ENCODE measurements at regions not wholly inside any gene's neighbourhood (a gene's known extent, or its start where the extent isn't known, plus 50 kb on each side); places are given as distances from the start of the nearest gene placed in this dataset.
"Not testable (repeated sequence)": the region's sequence is repeated elsewhere in the genome, so short reads cannot be mapped to it uniquely, and the experiment has no call there.

GRCh38 chr3:16770792-16771191 is 114.0 kb upstream of the PLCL2 start:
- TF ChIP-seq CTCF (IDR thresholded peaks at IDR 0.05; ENCODE audit: extremely low read depth, insufficient read depth, missing control alignments) = no peak
- no peak for DNase-seq (ENCODE audit: low spot score)
- in situ Hi-C loops (cut with MboI; ENCODE audit: low pct_unique_long_range_greater_than_20kb, low sequenced_read_pairs, unreplicated experiment) = no loop called here

- DNase-seq (ENCODE audit: low spot score); in situ Hi-C loops (cut with MboI; ENCODE audit: low pct_unique_long_range_greater_than_20kb, low sequenced_read_pairs, unreplicated experiment): not testable (repeated sequence)
These were observed 111.2 kb upstream of the PLCL2 start for GRCh38 chr3:16773594-16773993.

DNA sequence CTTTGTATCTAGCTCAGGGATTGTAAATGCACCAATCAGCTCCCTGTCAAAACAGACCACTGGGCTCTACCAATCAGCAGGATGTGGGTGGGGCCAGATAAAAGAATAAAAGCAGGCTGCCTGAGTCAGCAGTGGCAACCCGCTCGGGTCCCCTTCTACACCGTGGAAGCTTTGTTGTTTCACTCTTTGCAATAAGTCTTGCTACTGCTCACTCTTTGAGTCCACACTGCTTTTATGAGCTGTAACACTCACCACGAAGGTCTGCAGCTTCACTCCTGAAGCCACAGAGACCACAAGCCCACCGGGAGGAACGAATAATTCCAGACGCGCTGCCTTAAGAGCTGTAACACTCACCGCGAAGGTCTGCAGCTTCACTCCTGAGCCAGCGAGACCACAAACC is 110.2 kb upstream of the PLCL2 start:
- in situ Hi-C loops (cut with MboI; ENCODE audit: low pct_unique_long_range_greater_than_20kb, low sequenced_read_pairs, unreplicated experiment); DNase-seq (ENCODE audit: low spot score): not testable (repeated sequence)

DNA sequence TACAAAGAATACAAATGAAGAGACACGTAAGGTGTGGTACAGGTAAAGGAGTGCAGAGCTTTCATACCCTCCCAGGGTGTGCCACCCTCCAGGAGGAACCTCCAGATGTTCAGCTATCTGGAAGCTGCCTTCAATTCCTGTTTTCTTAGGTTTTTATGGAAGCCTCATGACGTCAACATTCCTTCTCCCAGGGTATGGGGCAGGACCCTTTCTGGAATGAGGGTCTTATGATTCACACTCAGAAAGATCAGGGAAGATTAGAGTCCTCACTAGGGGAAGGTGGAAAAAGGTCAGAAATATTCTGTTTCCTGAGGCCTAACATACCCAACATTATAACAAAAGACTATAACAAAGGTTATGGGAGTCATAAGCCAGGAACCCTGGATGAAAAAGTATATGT is 99.8 kb upstream of the PLCL2 start:
- in situ Hi-C loops (cut with MboI; ENCODE audit: low pct_unique_long_range_greater_than_20kb, low sequenced_read_pairs, unreplicated experiment) = no loop called here
- no peak for TF ChIP-seq CTCF (IDR thresholded peaks at IDR 0.05; ENCODE audit: extremely low read depth, insufficient read depth, missing control alignments)
- no peak for DNase-seq (ENCODE audit: low spot score)

GRCh38 chr3:16785465-16785864 is 99.3 kb upstream of the PLCL2 start:
- TF ChIP-seq CTCF (IDR thresholded peaks at IDR 0.05; ENCODE audit: extremely low read depth, insufficient read depth, missing control alignments) = no peak
- in situ Hi-C loops (cut with MboI; ENCODE audit: low pct_unique_long_range_greater_than_20kb, low sequenced_read_pairs, unreplicated experiment) = no loop called here
- no peak for DNase-seq (ENCODE audit: low spot score)

- DNase-seq (ENCODE audit: low spot score) = no peak
- TF ChIP-seq CTCF (IDR thresholded peaks at IDR 0.05; ENCODE audit: extremely low read depth, insufficient read depth, missing control alignments) = no peak
- in situ Hi-C loops (cut with MboI; ENCODE audit: low pct_unique_long_range_greater_than_20kb, low sequenced_read_pairs, unreplicated experiment) = no loop called here
These were observed 96.2 kb upstream of the PLCL2 start for GRCh38 chr3:16788440-16789056.

DNA sequence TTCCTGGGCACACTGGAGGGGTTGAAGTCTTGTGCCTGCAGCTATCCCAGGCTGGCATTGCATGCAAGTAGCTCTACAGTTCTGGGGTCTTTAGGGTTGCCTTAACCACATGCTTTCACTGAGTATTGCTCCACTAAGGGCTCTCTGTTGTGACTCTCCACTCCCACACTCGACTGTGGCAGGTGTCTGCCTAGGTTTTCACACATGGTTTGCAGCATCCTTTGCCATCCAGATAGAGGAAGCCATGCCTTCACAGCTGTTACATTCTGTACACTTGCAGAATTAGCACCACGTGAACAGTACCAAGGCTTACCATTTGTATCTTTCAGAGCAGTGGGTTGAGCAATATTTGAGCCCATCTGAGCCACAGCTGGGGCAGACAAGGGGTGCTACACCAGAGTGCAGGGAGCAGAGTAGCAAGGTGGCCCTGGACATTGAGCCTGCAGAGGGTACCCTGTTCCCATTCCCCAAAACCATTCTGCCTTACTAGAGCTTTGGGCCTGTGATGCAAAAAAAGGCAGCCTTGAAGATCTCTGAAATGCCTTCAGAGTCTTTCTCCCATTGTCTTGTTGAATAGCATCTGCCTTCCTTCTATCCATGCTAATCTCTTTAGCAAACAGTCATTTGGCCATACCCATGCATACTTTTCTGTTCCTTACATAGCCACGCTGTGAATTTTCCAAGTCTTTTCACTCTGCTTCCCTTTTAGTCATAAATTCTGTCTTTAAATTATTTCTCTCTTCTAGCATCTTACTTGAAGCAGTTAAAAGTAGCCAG is 95.2 kb upstream of the PLCL2 start:
- in situ Hi-C loops (cut with MboI; ENCODE audit: low pct_unique_long_range_greater_than_20kb, low sequenced_read_pairs, unreplicated experiment) = no loop called here
- no peak for DNase-seq (ENCODE audit: low spot score)
- TF ChIP-seq CTCF (IDR thresholded peaks at IDR 0.05; ENCODE audit: extremely low read depth, insufficient read depth, missing control alignments) = no peak

Data from GM13977 (cell line).